NB4 (cell line): ENCODE measurements at regions not wholly inside any gene's neighbourhood (a gene's known extent, or its start where the extent isn't known, plus 50 kb on each side); places are given as distances from the start of the nearest gene placed in this dataset.

ENCODE experiments used
- CTCF ChIP-seq: IDR thresholded peaks from one replicate; pipeline ENCODE4 v1.5.1; 2012; ENCODE audit warnings: low read depth, low read length
- MAX ChIP-seq: IDR thresholded peaks from 2 replicates; pipeline ENCODE4 v1.6.1; 2011; ENCODE audit warnings: low read depth, low read length
- MYC ChIP-seq: IDR thresholded peaks from 2 replicates; pipeline ENCODE4 v1.6.1; 2011; ENCODE audit warnings: low read depth, low read length
- POLR2A ChIP-seq: IDR thresholded peaks from 2 replicates; pipeline ENCODE4 v1.6.1; 2011; ENCODE audit warnings: mild to moderate bottlenecking; ENCODE audit not compliant: insufficient read length; ENCODE audit errors: extremely low read depth

GRCh38 chr20:11056414-11056813, 382.6 kb upstream of the JAG1 start:
- TF ChIP-seq CTCF = no peak
- no peak for TF ChIP-seq POLR2A
- TF ChIP-seq MYC = no peak
- no peak for TF ChIP-seq MAX
